GM10248 (cell line): ENCODE measurements at regions not wholly inside any gene's neighbourhood (a gene's known extent, or its start where the extent isn't known, plus 50 kb on each side); places are given as distances from the start of the nearest gene placed in this dataset.

Experiments used
- CTCF ChIA-PET: fragments of 300-600 bp; sonication (Branson Sonifier 250); formaldehyde crosslinking; extraction: SDS; loops from one replicate; lab custom pipeline; 2021; ENCODE audit warnings: antibody characterized with exemption; lab: Yijun Ruan, JAX
- POLR2A ChIA-PET: fragments of 350-650 bp; sonication (Branson Sonifier 250); formaldehyde crosslinking; extraction: SDS; loops from one replicate; lab custom pipeline; 2020; ENCODE audit warnings: antibody characterized with exemption; lab: Yijun Ruan, JAX
- DNase-seq: peaks from one replicate; pipeline ENCODE4 v3.0.0; 2012; ENCODE audit errors: extremely low spot score
- CTCF ChIP-seq: IDR thresholded peaks from 2 replicates; pipeline ENCODE4 v1.5.1; 2012; ENCODE audit warnings: mild to moderate bottlenecking, low read depth; ENCODE audit errors: extremely low read depth, missing control alignments, control extremely low read depth

- no peak for TF ChIP-seq CTCF
- ChIA-PET POLR2A (no interaction called here), CTCF (interaction anchor here (0.9 to 4.3 kb wide), 5 partner anchors 12 to 297 kb away, joined by 3 to 55 read pairs (median 15); no protein-coding TSS in a partner anchor)
- DNase-seq, result no peak
These were observed 351.8 kb upstream of the ANO3 start for GRCh38 chr11:25980091-25980490.

- peak; percentile 20 for DNase-seq
- peak; percentile 46 for TF ChIP-seq CTCF
- ChIA-PET CTCF (interaction anchor here (0.5 to 4.5 kb wide), 34 partner anchors 9 to 302 kb away, joined by 3 to 55 read pairs (median 6); no protein-coding TSS in a partner anchor), POLR2A (interaction anchor here (0.7 kb wide), 1 partner anchor 96 kb away, joined by 4 read pairs; no protein-coding TSS in a partner anchor)
These were observed 349.9 kb upstream of the ANO3 start for GRCh38 chr11:25981998-25982397.

- TF ChIP-seq CTCF, result no peak
- no peak for DNase-seq
- ChIA-PET CTCF (interaction anchor here (2.1 to 4.5 kb wide), 7 partner anchors 9 to 301 kb away, joined by 8 to 55 read pairs (median 13); no protein-coding TSS in a partner anchor), POLR2A (no interaction called here)
These were observed 348.6 kb upstream of the ANO3 start for GRCh38 chr11:25983280-25983679.

GRCh38 chr11:25988178-25988577, 343.8 kb upstream of the ANO3 start:
- CTCF ChIA-PET, result interaction anchor here (1.4 kb wide), 1 partner anchor 287 kb away, joined by 3 read pairs; no protein-coding TSS in a partner anchor
- no peak for DNase-seq
- POLR2A ChIA-PET, result no interaction called here
- no peak for TF ChIP-seq CTCF

GRCh38 chr11:25990406-25990805, 341.5 kb upstream of the ANO3 start:
- ChIA-PET POLR2A (no interaction called here), CTCF (interaction anchor here (4.6 kb wide), 1 partner anchor 7 kb away, joined by 41 read pairs; no protein-coding TSS in a partner anchor)
- no peak for TF ChIP-seq CTCF
- DNase-seq, result no peak

GRCh38 chr11:25991476-25991875, 340.5 kb upstream of the ANO3 start:
- ChIA-PET CTCF (interaction anchor here (4.6 kb wide), 1 partner anchor 9 kb away, joined by 41 read pairs; no protein-coding TSS in a partner anchor), POLR2A (no interaction called here)
- DNase-seq, result no peak
- TF ChIP-seq CTCF, result no peak
